GM21447 (cell line): ENCODE measurements at regions not wholly inside any gene's neighbourhood (a gene's known extent, or its start where the extent isn't known, plus 50 kb on each side); places are given as distances from the start of the nearest gene placed in this dataset.
A peak's percentile ranks its signal among the peaks of the same experiment; 100 is the strongest.

Source experiments
- ATAC-seq: cut with Tn5 transposase; IDR thresholded peaks from one replicate; pipeline ENCODE4 v1.9.1; 2021; ENCODE audit not compliant: unreplicated experiment

- no peak for ATAC-seq
Measured at GRCh38 chr2:151087377-151087776, 174.3 kb downstream of the RBM43 start.

DNA sequence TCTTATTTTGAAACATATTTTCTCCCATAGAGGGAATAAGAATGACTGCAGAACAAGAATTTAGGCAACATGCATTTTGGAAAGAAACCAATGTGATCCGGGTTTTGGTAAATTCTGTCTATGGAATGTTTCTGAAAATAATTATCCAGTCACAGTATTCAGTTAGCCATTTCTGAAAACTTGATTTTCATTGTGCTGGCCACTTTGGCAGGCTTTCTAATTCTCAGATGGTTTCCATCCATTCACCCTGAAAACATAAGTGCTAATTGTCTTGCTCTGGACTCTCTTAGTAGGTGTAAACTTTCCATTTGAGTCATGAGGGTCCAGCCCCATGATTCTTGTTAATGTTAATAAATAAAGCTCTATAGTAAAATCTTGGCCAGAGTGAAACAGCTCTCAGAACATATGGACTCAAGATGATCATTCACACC, 176.5 kb downstream of the RBM43 start:
- no peak for ATAC-seq

- no peak for ATAC-seq
Measured at GRCh38 chr2:151083856-151084795, 177.5 kb downstream of the RBM43 start.

GRCh38 chr2:151078889-151079288, 182.8 kb downstream of the RBM43 start:
- ATAC-seq = no peak

DNA sequence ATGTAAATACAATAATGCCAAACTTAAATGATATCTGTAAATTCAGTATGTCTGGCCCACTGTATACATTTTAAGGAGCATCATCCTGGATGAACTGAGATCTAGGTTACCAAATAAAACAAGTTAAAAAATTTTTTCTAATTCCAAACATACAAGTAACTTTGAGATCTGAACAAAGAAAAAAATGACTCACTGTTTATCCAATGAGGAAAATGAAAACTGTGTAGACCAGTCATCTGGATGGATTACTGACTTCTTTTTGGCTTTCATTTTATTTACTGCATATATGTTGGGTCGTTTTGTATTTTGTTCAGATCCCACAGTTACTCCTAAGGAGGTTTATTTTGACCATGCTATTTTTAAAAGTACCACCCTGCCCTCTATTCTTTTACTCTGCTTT, 189.8 kb downstream of the RBM43 start:
- no peak for ATAC-seq

- no peak for ATAC-seq
Measured at GRCh38 chr2:151071382-151071781, 190.3 kb downstream of the RBM43 start.

DNA sequence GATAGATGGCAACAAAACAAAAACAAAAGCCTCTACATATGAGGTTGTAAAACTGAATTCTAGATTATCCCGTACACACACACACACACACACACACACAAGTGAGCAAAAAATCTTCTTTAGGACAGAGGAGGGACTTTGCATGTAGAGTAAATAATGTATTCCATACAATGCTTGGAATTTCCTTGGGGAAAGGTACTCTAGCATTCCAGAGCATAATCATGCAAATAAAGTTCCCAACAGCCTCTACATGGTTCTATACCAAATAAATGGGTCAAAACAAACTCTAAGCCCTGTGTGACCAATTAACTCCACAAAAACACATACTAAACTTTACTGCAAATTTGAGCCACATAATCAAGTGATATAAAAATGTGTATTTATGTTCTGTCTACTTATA, 191.4 kb downstream of the RBM43 start:
- no peak for ATAC-seq

- ATAC-seq = no peak
Measured at GRCh38 chr2:151067658-151068369, 193.8 kb downstream of the RBM43 start.

GRCh38 chr2:151063271-151063670, 198.4 kb downstream of the RBM43 start:
- ATAC-seq = no peak

GRCh38 chr2:151060287-151060686, 201.4 kb downstream of the RBM43 start:
- ATAC-seq = no peak

DNA sequence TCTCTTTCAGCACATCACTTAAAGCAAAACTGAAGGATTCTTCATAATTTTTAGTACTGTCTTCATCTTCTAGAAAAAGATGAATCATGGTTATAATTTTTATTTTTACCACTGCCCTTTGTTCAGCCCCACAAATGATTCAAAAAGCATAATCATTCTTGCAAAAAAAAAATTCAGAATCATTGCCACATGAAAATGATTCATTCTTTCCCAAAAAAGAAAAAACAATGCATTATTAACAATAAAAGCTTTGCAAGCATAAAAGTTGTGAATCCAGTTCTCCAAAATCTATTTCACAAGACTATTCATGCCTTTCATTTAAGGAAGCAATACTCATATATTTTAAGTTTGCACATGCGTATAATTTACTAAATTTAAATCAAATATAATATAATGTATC, 204.8 kb downstream of the RBM43 start:
- ATAC-seq = no peak

DNA sequence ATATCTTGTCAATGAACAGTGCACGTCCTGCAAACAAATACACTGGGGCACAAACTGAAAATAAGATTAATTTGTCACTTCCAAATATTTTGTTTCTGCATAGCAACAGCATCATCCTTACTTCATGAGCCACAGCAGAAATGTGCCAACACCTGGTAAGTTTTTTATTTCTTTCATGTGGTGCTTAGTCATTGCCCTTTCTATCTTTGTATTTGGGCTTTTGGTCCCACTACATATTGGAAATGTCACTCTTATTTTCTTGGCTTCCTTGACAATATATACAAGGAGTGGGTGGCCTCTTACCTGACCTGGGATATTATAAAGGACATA, 208.0 kb downstream of the RBM43 start:
- no peak for ATAC-seq

- no peak for ATAC-seq
Measured at GRCh38 chr2:151052850-151053660, 208.6 kb downstream of the RBM43 start.

DNA sequence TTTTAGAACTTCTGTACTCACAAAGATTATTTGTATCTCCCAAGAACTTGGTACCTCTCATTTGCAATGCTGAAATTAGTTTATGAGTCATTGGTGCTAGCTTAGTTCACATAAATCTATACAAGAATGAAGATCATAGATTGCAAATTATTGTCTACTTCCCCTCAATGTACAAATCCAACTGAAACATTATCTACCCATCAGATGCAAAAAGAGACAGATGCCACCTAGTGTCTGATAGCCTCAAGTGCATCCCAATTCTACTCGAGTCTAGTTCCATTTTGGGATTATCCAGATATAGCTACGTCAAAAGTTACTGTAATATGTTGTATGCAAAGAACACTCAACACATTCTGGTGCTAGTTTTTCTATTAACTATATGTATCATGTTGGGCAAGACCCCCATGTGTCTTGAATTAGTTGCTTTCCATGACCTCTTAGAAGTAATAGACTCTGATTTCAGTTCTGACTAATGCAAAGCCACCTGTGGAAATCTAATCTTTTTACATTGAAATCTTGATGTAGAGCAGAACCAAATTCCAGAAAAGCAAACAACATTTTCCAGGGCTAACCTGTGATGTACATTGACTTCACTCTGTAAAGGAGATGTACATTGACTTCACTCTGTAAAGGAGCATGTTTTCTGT, 210.0 kb downstream of the RBM43 start:
- peak; percentile 86 for ATAC-seq

DNA sequence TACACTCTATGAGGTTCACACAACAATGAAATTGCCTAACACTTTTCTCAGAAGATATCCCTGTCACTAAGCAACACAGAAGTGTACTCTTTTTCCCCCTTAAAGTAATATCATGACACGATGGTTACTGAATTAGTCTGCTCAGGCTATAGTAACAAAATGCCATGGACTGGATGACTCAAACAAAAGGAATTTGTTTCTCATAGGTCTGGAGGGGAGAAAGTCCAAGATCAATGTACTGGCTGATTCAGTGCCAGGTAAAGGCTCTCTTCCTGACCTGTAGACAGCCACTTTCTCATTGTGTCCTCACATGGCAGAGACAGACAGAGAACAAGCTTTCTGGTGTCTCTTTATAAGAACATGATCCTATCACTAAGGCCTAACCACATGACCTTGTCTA, 211.9 kb downstream of the RBM43 start:
- ATAC-seq = no peak

- ATAC-seq = no peak
Measured at GRCh38 chr2:151048331-151049054, 213.2 kb downstream of the RBM43 start.

- ATAC-seq = no peak
Measured at GRCh38 chr2:151043484-151043883, 218.2 kb downstream of the RBM43 start.

GRCh38 chr2:151042964-151043363, 218.7 kb downstream of the RBM43 start:
- ATAC-seq = no peak

DNA sequence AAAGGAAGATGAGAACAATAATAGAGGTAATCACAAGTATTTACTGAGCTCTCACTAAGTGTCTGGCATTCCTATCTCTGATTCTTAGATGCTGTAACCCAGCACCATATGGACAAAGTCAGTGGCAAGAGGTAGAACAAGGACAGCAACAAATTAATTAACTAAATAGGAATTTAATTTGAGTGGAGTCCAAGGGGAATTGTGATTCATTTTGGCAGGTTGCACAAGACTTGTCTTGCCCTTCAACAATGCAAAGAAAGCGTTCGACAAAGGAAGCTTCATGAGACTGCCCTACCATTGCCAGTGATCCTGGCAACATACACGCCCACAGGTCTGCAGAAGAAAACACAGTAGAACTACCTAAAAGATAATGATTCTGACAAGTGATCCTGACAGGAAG, 221.6 kb downstream of the RBM43 start:
- no peak for ATAC-seq

- ATAC-seq = no peak
Measured at GRCh38 chr2:151038516-151038915, 223.1 kb downstream of the RBM43 start.
